BJ (cell line): ENCODE measurements at regions not wholly inside any gene's neighbourhood (a gene's known extent, or its start where the extent isn't known, plus 50 kb on each side); places are given as distances from the start of the nearest gene placed in this dataset.
"Not testable (repeated sequence)": the region's sequence is repeated elsewhere in the genome, so short reads cannot be mapped to it uniquely, and the experiment has no call there.

Experiments used
- CTCF ChIA-PET: fragments of 350-600 bp; formaldehyde crosslinking; extraction: SDS; loops from one replicate; lab custom pipeline; 2021; ENCODE audit warnings: antibody characterized with exemption, inconsistent platforms; lab: Yijun Ruan, JAX
- POLR2A ChIA-PET: fragments of 300-600 bp; sonication (Branson Sonifier 250); formaldehyde crosslinking; extraction: SDS; loops from one replicate; lab custom pipeline; 2021; ENCODE audit warnings: antibody characterized with exemption; lab: Charles Lee
- DNase-seq: peaks from one replicate; pipeline ENCODE4 v3.0.0-alpha.2; 2011; ENCODE audit warnings: low read depth
- H3K27me3 ChIP-seq: 2 replicates; pipeline ENCODE4 v1.6.0; 2011; ENCODE audit warnings: low read length; ENCODE audit not compliant: control insufficient read depth, insufficient read depth
- H3K36me3 ChIP-seq: 2 replicates; pipeline ENCODE4 v1.5.1; 2011; ENCODE audit warnings: low read length; ENCODE audit not compliant: control insufficient read depth, insufficient read depth
- H3K4me3 ChIP-seq: 2 replicates; pipeline ENCODE4 v1.5.1; 2011; ENCODE audit warnings: low read depth, mild to moderate bottlenecking, control low read depth, low read length
- CTCF ChIP-seq: IDR thresholded peaks from 2 replicates; pipeline ENCODE4 v1.5.1; 2011; ENCODE audit warnings: low read depth, mild to moderate bottlenecking, control low read depth, inconsistent platforms, low read length, moderate library complexity; ENCODE audit not compliant: insufficient read depth

DNA sequence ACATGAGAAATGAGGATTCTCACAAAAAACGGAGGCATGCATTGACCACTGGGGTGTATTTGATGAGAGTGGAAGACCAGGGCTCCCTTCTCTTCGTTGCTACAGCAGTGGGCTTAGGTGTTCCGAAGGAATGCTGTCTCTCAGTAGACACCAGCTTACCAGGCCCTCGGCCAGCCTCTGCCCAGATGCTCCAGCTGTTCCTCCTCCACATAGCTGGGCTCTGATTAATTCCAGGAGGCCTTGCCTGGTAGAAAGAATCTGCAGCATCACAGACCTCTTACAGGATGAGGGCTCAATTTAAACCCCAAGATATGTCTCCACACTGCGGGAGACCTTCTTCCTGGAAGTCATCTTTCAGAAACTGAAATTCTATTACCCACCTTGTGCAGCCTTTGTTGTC lies 346.6 kb upstream of the TENM3 start:
- Histone ChIP-seq H3K36me3 (no peaks in the 10 kb centered on the region), H3K27me3 (no peaks in the 10 kb centered on the region), H3K4me3 (no peak overlapping the region)
- POLR2A ChIA-PET = no interaction called here
- CTCF ChIA-PET = interaction anchor here (1.2 kb wide), 2 partner anchors 10 to 245 kb away, joined by 3 read pairs; no protein-coding TSS in a partner anchor
- DNase-seq = no peak
- TF ChIP-seq CTCF = no peak

- peak; percentile 93 for DNase-seq
- TF ChIP-seq CTCF = no peak
- Histone ChIP-seq H3K36me3 (no peaks in the 10 kb centered on the region), H3K27me3 (no peaks in the 10 kb centered on the region), H3K4me3 (no peak overlapping the region)
- POLR2A ChIA-PET = no interaction called here
- CTCF ChIA-PET = interaction anchor here (0.6 kb wide), 1 partner anchor 8 kb away, joined by 3 read pairs; no protein-coding TSS in a partner anchor
Observed at GRCh38 chr4:181897935-181898334, 345.3 kb upstream of the TENM3 start.

DNA sequence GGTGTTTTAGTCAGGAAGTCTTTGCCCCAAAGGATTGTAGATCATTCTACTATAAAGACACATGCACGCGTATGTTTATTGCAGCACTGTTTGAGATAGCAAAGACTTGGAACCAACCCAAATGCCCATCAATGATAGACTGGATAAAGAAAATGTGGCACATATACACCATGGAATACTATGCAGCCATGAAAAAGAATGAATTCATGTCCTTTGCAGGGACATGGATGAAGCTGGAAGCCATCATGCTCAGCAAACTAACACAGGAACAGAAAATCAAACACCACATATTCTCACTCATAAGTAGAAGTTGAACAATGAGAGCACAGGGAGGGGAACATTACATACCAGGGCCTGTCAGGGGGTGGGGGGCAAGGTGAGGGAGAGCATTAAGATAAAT lies 340.8 kb upstream of the TENM3 start:
- H3K4me3 ChIP-seq, H3K36me3 ChIP-seq, DNase-seq, H3K27me3 ChIP-seq, CTCF ChIA-PET, POLR2A ChIA-PET: not testable (repeated sequence)

DNA sequence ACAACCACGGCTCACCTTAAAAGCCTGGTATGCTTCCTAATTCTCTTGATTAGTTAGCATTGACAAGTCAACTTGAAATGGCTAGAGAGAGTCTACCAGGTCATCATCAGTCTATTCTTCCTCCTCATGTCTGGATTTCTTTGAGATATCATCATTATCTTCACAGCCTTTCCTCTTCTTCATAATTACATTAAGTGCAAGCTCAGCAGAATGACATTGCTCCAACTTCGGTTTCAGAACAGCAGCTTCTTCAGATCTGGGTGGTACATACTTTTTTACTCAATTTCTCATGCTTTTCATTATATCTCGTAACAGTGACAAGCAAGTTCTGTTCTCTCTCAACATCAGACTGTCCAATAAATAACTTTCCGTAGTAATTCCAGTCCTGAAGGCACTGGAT lies 337.5 kb upstream of the TENM3 start:
- ChIA-PET CTCF (interaction anchor here (0.7 kb wide), 1 partner anchor 8 kb away, joined by 3 read pairs; no protein-coding TSS in a partner anchor), POLR2A (no interaction called here)
- TF ChIP-seq CTCF = no peak

DNA sequence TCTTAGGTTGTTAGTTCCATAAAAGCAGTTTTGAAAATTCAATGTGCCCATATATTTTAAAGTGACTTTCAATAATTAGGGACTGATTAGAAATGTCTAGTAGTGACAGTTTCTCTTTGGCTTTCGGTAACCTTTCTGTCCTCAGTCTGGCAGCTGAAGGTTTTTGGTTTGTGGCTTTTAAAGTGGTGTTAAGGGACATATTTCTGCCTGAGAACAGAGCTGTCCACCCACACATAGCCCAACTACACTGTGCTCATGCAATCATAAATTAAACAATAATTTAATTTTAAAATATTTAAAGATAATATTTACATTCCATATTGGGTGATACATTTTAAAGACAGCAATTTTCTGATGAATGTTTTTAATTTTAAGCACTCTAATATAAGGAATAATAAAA lies 335.0 kb upstream of the TENM3 start:
- CTCF ChIA-PET = no interaction called here
- Histone ChIP-seq H3K27me3 (no peaks in the 10 kb centered on the region), H3K4me3 (no peak overlapping the region), H3K36me3 (no peaks in the 10 kb centered on the region)
- TF ChIP-seq CTCF = no peak
- DNase-seq = no peak
- POLR2A ChIA-PET = no interaction called here

More for the DNA sequence above, 337.5 kb upstream of the TENM3 start:
- no peaks in the 10 kb centered on the region for H3K27me3 ChIP-seq
- H3K36me3 ChIP-seq = no peaks in the 10 kb centered on the region
- DNase-seq = no peak
- H3K4me3 ChIP-seq = no peak overlapping the region

DNA sequence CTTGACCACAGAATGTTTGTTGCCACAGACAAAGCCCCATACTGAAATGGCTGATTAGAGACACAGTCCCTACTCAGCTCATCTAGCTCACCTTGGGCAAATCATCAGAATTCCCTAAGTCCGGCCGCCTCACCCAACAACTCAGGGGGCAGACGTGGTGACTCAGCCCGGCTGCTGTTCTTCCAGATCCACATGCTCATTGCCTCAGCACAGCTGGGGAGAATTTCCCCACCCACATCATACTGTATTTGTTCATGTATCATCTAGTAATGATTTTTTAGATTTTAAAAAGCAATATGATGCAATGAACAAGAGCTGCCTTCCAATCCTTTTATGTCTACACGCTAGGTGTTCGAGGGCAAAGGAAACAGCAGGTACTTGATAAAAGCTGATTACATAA lies 333.8 kb upstream of the TENM3 start:
- Histone ChIP-seq H3K36me3 (no peaks in the 10 kb centered on the region), H3K4me3 (no peak overlapping the region), H3K27me3 (no peaks in the 10 kb centered on the region)
- no peak for TF ChIP-seq CTCF
- POLR2A ChIA-PET = no interaction called here
- DNase-seq = no peak
- CTCF ChIA-PET = no interaction called here
